Adrenal gland (tissue), 5 donors: ENCODE measurements at regions not wholly inside any gene's neighbourhood (a gene's known extent, or its start where the extent isn't known, plus 50 kb on each side); places are given as distances from the start of the nearest gene placed in this dataset.

ENCODE experiments used
- CTCF ChIP-seq, 6 experiments: fragments of 450-650 bp in 4 of 6; fragments of 200-600 bp in 2 of 6; sonication (generic) in 1 of 6; IDR thresholded peaks; 1 replicate in 5 of 6; 2 replicates in 1 of 6; pipeline versions ENCODE4 v1.5.1 to v1.8.0; 2016 to 2021; ENCODE audit warnings: antibody characterized with exemption in 6 of 6, mild to moderate bottlenecking in 2 of 6, moderate library complexity in 1 of 6
- POLR2A ChIP-seq, 2 donors: fragments of 450-650 bp; IDR thresholded peaks; one replicate each; pipeline ENCODE4 v1.6.1; 2017; ENCODE audit warnings: antibody characterized with exemption in 2 of 2, mild to moderate bottlenecking in 2 of 2, moderate library complexity in 1 of 2
- donor health status: DM: no; HTN: no; CAD: no.

- TF ChIP-seq POLR2A (IDR thresholded peaks at IDR 0.05), result no peak
- no peak for TF ChIP-seq CTCF (IDR thresholded peaks at IDR 0.05)
Observed at GRCh38 chr1:188763541-188763940, 1714.1 kb downstream of the BRINP3 start.
